ENCODE measurements at regions not wholly inside any gene's neighbourhood (a gene's known extent, or its start where the extent isn't known, plus 50 kb on each side); places are given as distances from the start of the nearest gene placed in this dataset.

DNA sequence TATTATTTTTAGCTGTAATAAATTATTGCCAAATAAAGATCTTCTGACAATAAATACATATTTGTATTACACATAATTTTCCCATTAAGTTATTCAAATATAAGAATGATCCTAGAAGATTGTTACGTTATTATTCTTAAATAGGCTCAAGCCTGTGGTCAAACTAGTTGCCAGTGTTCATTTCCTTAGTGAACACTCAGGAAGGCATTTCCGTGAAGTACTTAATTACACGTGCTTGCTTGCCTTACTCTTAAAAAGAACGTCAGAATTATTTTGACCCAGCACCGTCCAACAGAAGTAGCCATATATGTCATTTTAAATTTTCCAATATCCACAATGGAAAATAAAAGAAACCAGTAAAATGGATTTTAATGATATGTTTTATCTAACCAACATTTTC is 249.8 kb downstream of the TXNL1 start:
- TF ChIP-seq POLR2A (IDR thresholded peaks at IDR 0.05): no peak
- TF ChIP-seq CTCF (IDR thresholded peaks at IDR 0.05): no peak
